ENCODE measurements at regions not wholly inside any gene's neighbourhood (a gene's known extent, or its start where the extent isn't known, plus 50 kb on each side); places are given as distances from the start of the nearest gene placed in this dataset.

DNA sequence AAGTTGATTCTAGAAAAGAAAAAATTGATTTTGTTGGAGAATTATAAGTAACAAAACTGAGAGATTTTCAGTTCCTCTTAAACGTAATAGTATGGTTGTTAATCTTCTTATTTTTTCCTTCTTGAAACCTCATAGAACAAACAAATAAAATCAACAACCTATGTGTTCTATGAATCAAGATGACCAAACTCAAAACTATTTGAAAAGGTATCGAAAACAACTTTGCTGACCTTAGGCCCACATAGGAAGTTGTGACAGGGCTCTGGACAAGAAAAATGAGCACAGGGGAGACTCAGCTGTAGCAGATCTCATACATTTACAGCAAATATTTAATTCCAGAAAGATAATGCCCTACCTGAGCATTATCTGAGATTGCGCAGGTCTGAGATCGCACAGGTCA is 169.4 kb upstream of the CCNH start:
- H3K27ac ChIP-seq (ENCODE audit: insufficient read depth, low read length), result no peak overlapping the region
- H3K79me2 ChIP-seq (ENCODE audit: control insufficient read depth, insufficient read depth, low read length), result no peaks in the 10 kb centered on the region
- no peak for DNase-seq (ENCODE audit: low read depth in 2 of 2)
- no peak overlapping the region for H3K4me3 ChIP-seq (replicated peaks in 1 of 4; ENCODE audit: control extremely low read depth in 1 of 4, insufficient read depth in 1 of 4, low read depth in 3 of 4, low read length in 4 of 4)
- H3K36me3 ChIP-seq (ENCODE audit: control insufficient read depth, insufficient read depth, low read length), result no peaks in the 10 kb centered on the region
- no peaks in the 10 kb centered on the region for H3K4me1 ChIP-seq (ENCODE audit: control insufficient read depth, extremely low read depth, insufficient read depth, low read length)
- no peak overlapping the region for H3K4me2 ChIP-seq (ENCODE audit: extremely low read depth, insufficient read depth, low read length)
- no peak overlapping the region for H2AFZ ChIP-seq (ENCODE audit: low read length)
- TF ChIP-seq EZH2 (IDR thresholded peaks at IDR 0.05; ENCODE audit: low read length, missing control alignments), result no peak
- TF ChIP-seq, protein P1, sequence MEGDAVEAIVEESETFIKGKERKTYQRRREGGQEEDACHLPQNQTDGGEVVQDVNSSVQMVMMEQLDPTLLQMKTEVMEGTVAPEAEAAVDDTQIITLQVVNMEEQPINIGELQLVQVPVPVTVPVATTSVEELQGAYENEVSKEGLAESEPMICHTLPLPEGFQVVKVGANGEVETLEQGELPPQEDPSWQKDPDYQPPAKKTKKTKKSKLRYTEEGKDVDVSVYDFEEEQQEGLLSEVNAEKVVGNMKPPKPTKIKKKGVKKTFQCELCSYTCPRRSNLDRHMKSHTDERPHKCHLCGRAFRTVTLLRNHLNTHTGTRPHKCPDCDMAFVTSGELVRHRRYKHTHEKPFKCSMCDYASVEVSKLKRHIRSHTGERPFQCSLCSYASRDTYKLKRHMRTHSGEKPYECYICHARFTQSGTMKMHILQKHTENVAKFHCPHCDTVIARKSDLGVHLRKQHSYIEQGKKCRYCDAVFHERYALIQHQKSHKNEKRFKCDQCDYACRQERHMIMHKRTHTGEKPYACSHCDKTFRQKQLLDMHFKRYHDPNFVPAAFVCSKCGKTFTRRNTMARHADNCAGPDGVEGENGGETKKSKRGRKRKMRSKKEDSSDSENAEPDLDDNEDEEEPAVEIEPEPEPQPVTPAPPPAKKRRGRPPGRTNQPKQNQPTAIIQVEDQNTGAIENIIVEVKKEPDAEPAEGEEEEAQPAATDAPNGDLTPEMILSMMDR (conservative IDR thresholded peaks at IDR 0.05 in 1 of 2, IDR thresholded peaks at IDR 0.05 in 1 of 2; ENCODE audit: low read depth in 1 of 2, low read length in 2 of 2), result no peak
- no peaks in the 10 kb centered on the region for H3K9me3 ChIP-seq (ENCODE audit: control insufficient read depth, insufficient read depth, low read depth, low read length)
- H4K20me1 ChIP-seq (ENCODE audit: control insufficient read depth, extremely low read depth, insufficient read depth, low read length), result no peaks in the 10 kb centered on the region
- no peak overlapping the region for H3K9ac ChIP-seq (ENCODE audit: insufficient read depth, low read length)
- H3K27me3 ChIP-seq (ENCODE audit: control insufficient read depth, insufficient read depth, low read length), result no peaks in the 10 kb centered on the region

GRCh38 chr5:87581661-87582060 is 168.9 kb upstream of the CCNH start:
- no peaks in the 10 kb centered on the region for H3K9me3 ChIP-seq (ENCODE audit: control insufficient read depth, insufficient read depth, low read depth, low read length)
- DNase-seq (ENCODE audit: low read depth in 2 of 2), result no peak
- TF ChIP-seq, protein P1 (conservative IDR thresholded peaks at IDR 0.05 in 1 of 2, IDR thresholded peaks at IDR 0.05 in 1 of 2; ENCODE audit: low read depth in 1 of 2, low read length in 2 of 2), result no peak
- TF ChIP-seq EZH2 (IDR thresholded peaks at IDR 0.05; ENCODE audit: low read length, missing control alignments), result no peak
- H3K4me2 ChIP-seq (ENCODE audit: extremely low read depth, insufficient read depth, low read length), result no peak overlapping the region
- no peak overlapping the region for H2AFZ ChIP-seq (ENCODE audit: low read length)
- no peaks in the 10 kb centered on the region for H4K20me1 ChIP-seq (ENCODE audit: control insufficient read depth, extremely low read depth, insufficient read depth, low read length)
- no peak overlapping the region for H3K27ac ChIP-seq (ENCODE audit: insufficient read depth, low read length)
- H3K4me3 ChIP-seq (replicated peaks in 1 of 4; ENCODE audit: control extremely low read depth in 1 of 4, insufficient read depth in 1 of 4, low read depth in 3 of 4, low read length in 4 of 4), result no peak overlapping the region
- H3K4me1 ChIP-seq (ENCODE audit: control insufficient read depth, extremely low read depth, insufficient read depth, low read length), result no peaks in the 10 kb centered on the region
- no peak overlapping the region for H3K9ac ChIP-seq (ENCODE audit: insufficient read depth, low read length)
- H3K79me2 ChIP-seq (ENCODE audit: control insufficient read depth, insufficient read depth, low read length), result no peaks in the 10 kb centered on the region
- H3K27me3 ChIP-seq (ENCODE audit: control insufficient read depth, insufficient read depth, low read length), result no peaks in the 10 kb centered on the region
- H3K36me3 ChIP-seq (ENCODE audit: control insufficient read depth, insufficient read depth, low read length), result no peaks in the 10 kb centered on the region

- H3K4me2 ChIP-seq (ENCODE audit: extremely low read depth, insufficient read depth, low read length), result no peak overlapping the region
- no peak for TF ChIP-seq EZH2 (IDR thresholded peaks at IDR 0.05; ENCODE audit: low read length, missing control alignments)
- TF ChIP-seq, protein P1 (conservative IDR thresholded peaks at IDR 0.05 in 1 of 2, IDR thresholded peaks at IDR 0.05 in 1 of 2; ENCODE audit: low read depth in 1 of 2, low read length in 2 of 2), result no peak
- no peaks in the 10 kb centered on the region for H3K4me1 ChIP-seq (ENCODE audit: control insufficient read depth, extremely low read depth, insufficient read depth, low read length)
- DNase-seq (ENCODE audit: low read depth in 2 of 2), result no peak
- no peak overlapping the region for H2AFZ ChIP-seq (ENCODE audit: low read length)
- H3K9ac ChIP-seq (ENCODE audit: insufficient read depth, low read length), result no peak overlapping the region
- H3K4me3 ChIP-seq (replicated peaks in 1 of 4; ENCODE audit: control extremely low read depth in 1 of 4, insufficient read depth in 1 of 4, low read depth in 3 of 4, low read length in 4 of 4), result no peak overlapping the region
- H3K27ac ChIP-seq (ENCODE audit: insufficient read depth, low read length), result no peak overlapping the region
- no peaks in the 10 kb centered on the region for H3K79me2 ChIP-seq (ENCODE audit: control insufficient read depth, insufficient read depth, low read length)
- H3K36me3 ChIP-seq (ENCODE audit: control insufficient read depth, insufficient read depth, low read length), result no peaks in the 10 kb centered on the region
- no peaks in the 10 kb centered on the region for H4K20me1 ChIP-seq (ENCODE audit: control insufficient read depth, extremely low read depth, insufficient read depth, low read length)
- H3K9me3 ChIP-seq (ENCODE audit: control insufficient read depth, insufficient read depth, low read depth, low read length), result no peaks in the 10 kb centered on the region
- H3K27me3 ChIP-seq (ENCODE audit: control insufficient read depth, insufficient read depth, low read length), result no peaks in the 10 kb centered on the region
Observed at GRCh38 chr5:87579678-87580077, 166.9 kb upstream of the CCNH start.
